ENCODE measurements at regions not wholly inside any gene's neighbourhood (a gene's known extent, or its start where the extent isn't known, plus 50 kb on each side); places are given as distances from the start of the nearest gene placed in this dataset.

DNA sequence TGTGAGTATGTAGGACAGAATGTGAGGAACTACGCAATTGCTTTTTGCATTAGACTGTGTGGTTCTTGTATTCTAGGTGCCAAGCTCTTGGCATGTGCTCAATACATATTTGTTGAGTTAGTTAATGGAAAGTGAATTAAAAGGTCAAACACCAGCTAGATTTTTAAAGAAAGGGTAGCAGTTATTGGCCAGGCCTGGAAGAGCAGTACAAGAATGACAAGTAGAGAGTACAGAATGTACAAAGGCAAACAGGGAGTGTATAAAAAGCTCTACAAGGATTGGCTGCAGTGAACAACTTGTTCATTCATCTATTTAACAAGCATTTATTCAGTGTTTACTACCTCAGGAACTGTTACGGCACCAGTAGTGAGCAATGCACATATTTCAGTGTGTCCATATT lies 854.0 kb upstream of the SEL1L start:
- peak overlapping the region; percentile 62 for H3K27ac ChIP-seq
- TF ChIP-seq ZFX (IDR thresholded peaks at IDR 0.05; ENCODE audit: borderline replicate concordance): no peak
- TF ChIP-seq CTCF (IDR thresholded peaks at IDR 0.05): no peak

DNA sequence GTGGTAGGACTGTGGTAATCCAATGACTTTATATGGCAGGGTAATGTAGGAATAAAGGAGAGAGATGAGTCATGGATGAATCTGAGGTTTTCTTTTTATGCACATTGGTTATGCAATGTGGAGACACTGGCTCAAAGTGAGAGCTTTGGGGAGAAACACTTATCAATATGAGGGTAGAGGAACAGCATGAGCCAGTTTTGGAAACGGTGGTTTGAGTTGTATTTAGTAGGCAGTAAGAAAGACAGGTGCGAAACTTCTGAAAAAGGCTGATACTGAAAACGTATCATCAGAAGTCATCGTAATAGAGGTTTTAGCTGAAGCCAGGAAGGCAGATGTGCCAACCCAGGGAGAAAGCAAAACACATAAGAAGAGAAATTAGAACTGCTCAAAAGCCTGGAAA lies 854.8 kb upstream of the SEL1L start:
- H3K27ac ChIP-seq: peak overlapping the region; percentile 62
- TF ChIP-seq CTCF (IDR thresholded peaks at IDR 0.05) (no peak), ZFX (IDR thresholded peaks at IDR 0.05; ENCODE audit: borderline replicate concordance) (no peak)

- TF ChIP-seq ZFX (IDR thresholded peaks at IDR 0.05; ENCODE audit: borderline replicate concordance) (no peak), CTCF (IDR thresholded peaks at IDR 0.05) (no peak)
Measured at GRCh38 chr14:82390586-82390985, 856.9 kb upstream of the SEL1L start.

GRCh38 chr14:82394916-82395315 lies 861.3 kb upstream of the SEL1L start:
- no peak overlapping the region for H3K27ac ChIP-seq
- TF ChIP-seq CTCF (IDR thresholded peaks at IDR 0.05): no peak
- no peak for TF ChIP-seq ZFX (IDR thresholded peaks at IDR 0.05; ENCODE audit: borderline replicate concordance)

More at GRCh38 chr14:82390586-82390985, 856.9 kb upstream of the SEL1L start:
- H3K27ac ChIP-seq: no peak overlapping the region

GRCh38 chr14:82398256-82398655 lies 864.6 kb upstream of the SEL1L start:
- TF ChIP-seq ZFX (IDR thresholded peaks at IDR 0.05; ENCODE audit: borderline replicate concordance) (no peak), CTCF (IDR thresholded peaks at IDR 0.05) (no peak)
- H3K27ac ChIP-seq: no peak overlapping the region

- H3K27ac ChIP-seq: no peak overlapping the region
- TF ChIP-seq ZFX (IDR thresholded peaks at IDR 0.05; ENCODE audit: borderline replicate concordance) (no peak), CTCF (IDR thresholded peaks at IDR 0.05) (no peak)
Measured at GRCh38 chr14:82403987-82404386, 870.3 kb upstream of the SEL1L start.

DNA sequence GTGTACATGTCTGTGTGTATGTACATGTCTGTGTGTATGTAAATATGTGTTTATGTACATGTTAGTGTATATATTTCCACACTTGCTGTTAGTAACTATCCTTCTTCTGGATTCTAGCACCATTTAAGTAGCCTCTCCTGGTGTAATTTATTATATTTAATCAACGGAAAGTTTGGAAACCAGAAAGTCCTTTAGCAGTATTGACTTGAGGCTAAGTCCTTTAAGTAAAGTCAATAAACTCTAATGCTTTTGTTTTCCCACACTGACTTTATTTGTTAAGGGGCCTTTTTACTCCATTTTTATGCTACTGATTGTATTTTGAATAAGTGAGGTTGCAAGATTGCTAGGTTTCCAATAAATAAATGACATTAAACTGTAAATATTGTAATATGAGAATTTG lies 876.4 kb upstream of the SEL1L start:
- H3K27ac ChIP-seq: no peak overlapping the region
- TF ChIP-seq CTCF (IDR thresholded peaks at IDR 0.05): no peak
- no peak for TF ChIP-seq ZFX (IDR thresholded peaks at IDR 0.05; ENCODE audit: borderline replicate concordance)

Measured in 22Rv1 (cell line).